ENCODE measurements at regions not wholly inside any gene's neighbourhood (a gene's known extent, or its start where the extent isn't known, plus 50 kb on each side); places are given as distances from the start of the nearest gene placed in this dataset.

GRCh38 chr21:35852820-35853219 is 207.5 kb downstream of the SETD4 start:
- H3K27me3 Mint-ChIP-seq (ENCODE audit: insufficient read depth, unreplicated experiment): peaks cover 56% of the 10 kb centered on the region
- no peak overlapping the region for H3K4me3 Mint-ChIP-seq (ENCODE audit: unreplicated experiment)
- no peak overlapping the region for H3K27ac Mint-ChIP-seq (ENCODE audit: low read depth, unreplicated experiment)
- TF ChIP-seq, protein P1, sequence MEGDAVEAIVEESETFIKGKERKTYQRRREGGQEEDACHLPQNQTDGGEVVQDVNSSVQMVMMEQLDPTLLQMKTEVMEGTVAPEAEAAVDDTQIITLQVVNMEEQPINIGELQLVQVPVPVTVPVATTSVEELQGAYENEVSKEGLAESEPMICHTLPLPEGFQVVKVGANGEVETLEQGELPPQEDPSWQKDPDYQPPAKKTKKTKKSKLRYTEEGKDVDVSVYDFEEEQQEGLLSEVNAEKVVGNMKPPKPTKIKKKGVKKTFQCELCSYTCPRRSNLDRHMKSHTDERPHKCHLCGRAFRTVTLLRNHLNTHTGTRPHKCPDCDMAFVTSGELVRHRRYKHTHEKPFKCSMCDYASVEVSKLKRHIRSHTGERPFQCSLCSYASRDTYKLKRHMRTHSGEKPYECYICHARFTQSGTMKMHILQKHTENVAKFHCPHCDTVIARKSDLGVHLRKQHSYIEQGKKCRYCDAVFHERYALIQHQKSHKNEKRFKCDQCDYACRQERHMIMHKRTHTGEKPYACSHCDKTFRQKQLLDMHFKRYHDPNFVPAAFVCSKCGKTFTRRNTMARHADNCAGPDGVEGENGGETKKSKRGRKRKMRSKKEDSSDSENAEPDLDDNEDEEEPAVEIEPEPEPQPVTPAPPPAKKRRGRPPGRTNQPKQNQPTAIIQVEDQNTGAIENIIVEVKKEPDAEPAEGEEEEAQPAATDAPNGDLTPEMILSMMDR (IDR thresholded peaks at IDR 0.05; ENCODE audit: unreplicated experiment): no peak
- no peaks in the 10 kb centered on the region for H3K4me1 Mint-ChIP-seq (ENCODE audit: insufficient read depth, unreplicated experiment)
- no peak for DNase-seq (ENCODE audit: unreplicated experiment)
- ChIA-PET POLR2A (interaction anchor here (1.2 kb wide), 1 partner anchor 294 kb away, joined by 3 read pairs; no protein-coding TSS in a partner anchor), CTCF (interaction anchor here (0.6 to 1.1 kb wide), 3 partner anchors 13 to 88 kb away, joined by 3 read pairs; no protein-coding TSS in a partner anchor)
- H3K36me3 Mint-ChIP-seq (ENCODE audit: insufficient read depth, unreplicated experiment): no peaks in the 10 kb centered on the region
- H3K9me3 Mint-ChIP-seq (ENCODE audit: unreplicated experiment): no peaks in the 10 kb centered on the region
- BruUV-seq (replicated peaks): no TSS peak
- intact Hi-C loops (cut with micrococcal nuclease): no loop called here

- peaks cover 44% of the 10 kb centered on the region for H3K27me3 Mint-ChIP-seq (ENCODE audit: insufficient read depth, unreplicated experiment)
- DNase-seq (ENCODE audit: unreplicated experiment): no peak
- H3K36me3 Mint-ChIP-seq (ENCODE audit: insufficient read depth, unreplicated experiment): no peaks in the 10 kb centered on the region
- H3K9me3 Mint-ChIP-seq (ENCODE audit: unreplicated experiment): no peaks in the 10 kb centered on the region
- CTCF ChIA-PET: interaction anchor here (0.5 to 1.6 kb wide), 6 partner anchors 11 to 1160 kb away, joined by 3 to 8 read pairs (median 3); no protein-coding TSS in a partner anchor
- no peak overlapping the region for H3K27ac Mint-ChIP-seq (ENCODE audit: low read depth, unreplicated experiment)
- no peak overlapping the region for H3K4me3 Mint-ChIP-seq (ENCODE audit: unreplicated experiment)
- H3K4me1 Mint-ChIP-seq (ENCODE audit: insufficient read depth, unreplicated experiment): no peaks in the 10 kb centered on the region
- TF ChIP-seq, protein P1 (IDR thresholded peaks at IDR 0.05; ENCODE audit: unreplicated experiment): no peak
- no TSS peak for BruUV-seq (replicated peaks)
- intact Hi-C loops (cut with micrococcal nuclease): no loop called here
- POLR2A ChIA-PET: interaction anchor here (1.1 kb wide), 1 partner anchor 9 kb away, joined by 3 read pairs; no protein-coding TSS in a partner anchor
These were observed 209.7 kb downstream of the SETD4 start for GRCh38 chr21:35850542-35851103.

GRCh38 chr21:35850029-35850428 is 210.3 kb downstream of the SETD4 start:
- no TSS peak for BruUV-seq (replicated peaks)
- DNase-seq (ENCODE audit: unreplicated experiment): no peak
- Mint-ChIP-seq H3K4me1 (ENCODE audit: insufficient read depth, unreplicated experiment) (no peaks in the 10 kb centered on the region), H3K27ac (ENCODE audit: low read depth, unreplicated experiment) (no peak overlapping the region), H3K4me3 (ENCODE audit: unreplicated experiment) (no peak overlapping the region), H3K9me3 (ENCODE audit: unreplicated experiment) (no peaks in the 10 kb centered on the region), H3K27me3 (ENCODE audit: insufficient read depth, unreplicated experiment) (peaks cover 40% of the 10 kb centered on the region), H3K36me3 (ENCODE audit: insufficient read depth, unreplicated experiment) (no peaks in the 10 kb centered on the region)
- TF ChIP-seq, protein P1 (IDR thresholded peaks at IDR 0.05; ENCODE audit: unreplicated experiment): no peak
- intact Hi-C loops (cut with micrococcal nuclease): no loop called here
- CTCF ChIA-PET: interaction anchor here (0.5 to 1.6 kb wide), 4 partner anchors 10 to 1159 kb away, joined by 3 to 8 read pairs (median 3); no protein-coding TSS in a partner anchor
- POLR2A ChIA-PET: interaction anchor here (1.1 kb wide), 1 partner anchor 10 kb away, joined by 3 read pairs; no protein-coding TSS in a partner anchor

DNA sequence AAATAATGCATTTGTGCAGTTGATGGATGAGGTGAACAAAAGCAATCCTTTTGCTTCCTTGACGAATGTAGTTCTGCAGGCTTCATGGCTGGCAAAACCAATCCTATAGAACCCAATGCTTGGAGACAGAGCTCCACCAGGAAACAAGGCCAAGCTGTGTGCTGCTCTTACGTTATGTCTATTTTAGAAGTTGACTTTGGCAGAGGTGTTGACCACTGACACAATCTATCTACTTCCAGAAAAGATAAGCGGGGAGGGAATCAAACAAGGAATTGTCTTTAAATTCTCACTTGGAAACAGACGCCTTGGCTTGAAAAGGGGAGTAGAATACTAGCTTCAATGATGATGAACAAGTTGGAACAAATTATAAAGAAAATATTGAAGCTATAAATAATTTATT is 211.2 kb downstream of the SETD4 start:
- TF ChIP-seq, protein P1 (IDR thresholded peaks at IDR 0.05; ENCODE audit: unreplicated experiment): no peak
- H3K27me3 Mint-ChIP-seq (ENCODE audit: insufficient read depth, unreplicated experiment): peaks cover 32% of the 10 kb centered on the region
- no peaks in the 10 kb centered on the region for H3K4me1 Mint-ChIP-seq (ENCODE audit: insufficient read depth, unreplicated experiment)
- H3K27ac Mint-ChIP-seq (ENCODE audit: low read depth, unreplicated experiment): no peak overlapping the region
- intact Hi-C loops (cut with micrococcal nuclease): loop anchor here (10.0 kb wide), 1 partner anchor 414 kb away; no protein-coding TSS in a partner anchor
- no peaks in the 10 kb centered on the region for H3K36me3 Mint-ChIP-seq (ENCODE audit: insufficient read depth, unreplicated experiment)
- DNase-seq (ENCODE audit: unreplicated experiment): no peak
- ChIA-PET POLR2A (no interaction called here), CTCF (interaction anchor here (1.6 kb wide), 1 partner anchor 9 kb away, joined by 8 read pairs; no protein-coding TSS in a partner anchor)
- no peaks in the 10 kb centered on the region for H3K9me3 Mint-ChIP-seq (ENCODE audit: unreplicated experiment)
- no peak overlapping the region for H3K4me3 Mint-ChIP-seq (ENCODE audit: unreplicated experiment)
- BruUV-seq (replicated peaks): no TSS peak

All from MCF 10A (cell line).